ENCODE measurements at regions not wholly inside any gene's neighbourhood (a gene's known extent, or its start where the extent isn't known, plus 50 kb on each side); places are given as distances from the start of the nearest gene placed in this dataset.

GRCh38 chr3:152957491-152957890 lies 122.6 kb downstream of the P2RY1 start:
- TF ChIP-seq CTCF (IDR thresholded peaks at IDR 0.05) (no peak), EHF (CRISPR knock-in tag; IDR thresholded peaks at IDR 0.05) (no peak), POLR2A (IDR thresholded peaks at IDR 0.05; ENCODE audit: low read length) (no peak)
